ENCODE measurements at regions not wholly inside any gene's neighbourhood (a gene's known extent, or its start where the extent isn't known, plus 50 kb on each side); places are given as distances from the start of the nearest gene placed in this dataset.
"Not testable (repeated sequence)": the region's sequence is repeated elsewhere in the genome, so short reads cannot be mapped to it uniquely, and the experiment has no call there.

- TF ChIP-seq CTCF (IDR thresholded peaks at IDR 0.05; ENCODE audit: poor library complexity, severe bottlenecking); EZH2 (IDR thresholded peaks at IDR 0.05; ENCODE audit: borderline replicate concordance, insufficient read depth, low read length, poor library complexity, severe bottlenecking); REST (IDR thresholded peaks at IDR 0.05; ENCODE audit: borderline replicate concordance); EP300 (conservative IDR thresholded peaks at IDR 0.05; ENCODE audit: poor library complexity, severe bottlenecking); TAF1 (IDR thresholded peaks at IDR 0.05; ENCODE audit: low read depth); RAD21 (conservative IDR thresholded peaks at IDR 0.05); MXI1 (conservative IDR thresholded peaks at IDR 0.05; ENCODE audit: poor library complexity, severe bottlenecking): not testable (repeated sequence)
Measured at GRCh38 chr7:6995026-6995425, 169.0 kb upstream of the CCZ1B start.
